ENCODE measurements at regions not wholly inside any gene's neighbourhood (a gene's known extent, or its start where the extent isn't known, plus 50 kb on each side); places are given as distances from the start of the nearest gene placed in this dataset.

DNA sequence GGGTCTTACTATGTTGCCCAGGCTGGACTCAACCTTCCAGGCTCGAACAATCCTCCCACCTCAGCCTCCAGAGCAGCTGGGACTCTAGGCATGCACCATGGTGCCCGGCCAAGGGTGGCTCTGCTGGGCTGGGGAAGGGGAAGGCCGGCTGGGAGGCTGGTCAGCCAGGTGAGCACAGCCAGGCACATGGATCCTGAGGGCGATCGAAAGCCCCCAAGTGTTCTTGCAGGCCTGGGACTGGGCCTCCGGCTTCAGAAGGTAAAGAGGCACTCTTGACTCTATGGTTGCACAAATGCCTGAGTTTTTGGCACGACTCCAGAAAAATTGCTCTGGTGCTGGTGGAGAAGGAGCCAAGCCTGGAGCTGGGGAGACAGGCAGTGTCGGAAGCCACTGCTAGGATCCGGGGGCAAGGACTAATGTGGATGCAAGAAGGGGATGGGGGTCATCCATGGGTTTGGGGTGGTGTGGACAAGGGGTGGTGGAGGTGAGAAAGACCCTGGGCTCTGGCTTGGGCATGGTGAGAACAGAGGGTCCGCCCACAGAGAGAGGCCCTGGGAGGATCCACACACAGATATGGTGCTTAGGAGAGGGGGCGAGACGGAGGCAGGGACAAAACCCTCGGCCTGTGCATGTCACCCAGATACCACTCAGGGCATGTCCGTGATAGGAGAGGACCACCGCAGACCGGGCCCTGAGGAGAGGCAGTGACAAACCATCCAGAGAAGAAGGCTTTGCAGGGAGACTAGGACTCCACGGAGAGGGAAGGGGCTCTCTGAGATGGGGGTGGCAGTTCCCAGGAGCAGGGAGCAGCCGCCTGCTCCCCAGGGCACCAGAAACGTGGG, 51.1 kb upstream of the COL5A1 start:
- TF ChIP-seq POLR2A (IDR thresholded peaks at IDR 0.05) (no peak), EP300 (IDR thresholded peaks at IDR 0.05) (no peak)
- TF ChIP-seq, protein P1, sequence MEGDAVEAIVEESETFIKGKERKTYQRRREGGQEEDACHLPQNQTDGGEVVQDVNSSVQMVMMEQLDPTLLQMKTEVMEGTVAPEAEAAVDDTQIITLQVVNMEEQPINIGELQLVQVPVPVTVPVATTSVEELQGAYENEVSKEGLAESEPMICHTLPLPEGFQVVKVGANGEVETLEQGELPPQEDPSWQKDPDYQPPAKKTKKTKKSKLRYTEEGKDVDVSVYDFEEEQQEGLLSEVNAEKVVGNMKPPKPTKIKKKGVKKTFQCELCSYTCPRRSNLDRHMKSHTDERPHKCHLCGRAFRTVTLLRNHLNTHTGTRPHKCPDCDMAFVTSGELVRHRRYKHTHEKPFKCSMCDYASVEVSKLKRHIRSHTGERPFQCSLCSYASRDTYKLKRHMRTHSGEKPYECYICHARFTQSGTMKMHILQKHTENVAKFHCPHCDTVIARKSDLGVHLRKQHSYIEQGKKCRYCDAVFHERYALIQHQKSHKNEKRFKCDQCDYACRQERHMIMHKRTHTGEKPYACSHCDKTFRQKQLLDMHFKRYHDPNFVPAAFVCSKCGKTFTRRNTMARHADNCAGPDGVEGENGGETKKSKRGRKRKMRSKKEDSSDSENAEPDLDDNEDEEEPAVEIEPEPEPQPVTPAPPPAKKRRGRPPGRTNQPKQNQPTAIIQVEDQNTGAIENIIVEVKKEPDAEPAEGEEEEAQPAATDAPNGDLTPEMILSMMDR (IDR thresholded peaks at IDR 0.05) = no peak

Measured in ovary (tissue), 3 donors.